ENCODE measurements at regions not wholly inside any gene's neighbourhood (a gene's known extent, or its start where the extent isn't known, plus 50 kb on each side); places are given as distances from the start of the nearest gene placed in this dataset.
A peak's percentile ranks its signal among the peaks of the same experiment; 100 is the strongest.

DNA sequence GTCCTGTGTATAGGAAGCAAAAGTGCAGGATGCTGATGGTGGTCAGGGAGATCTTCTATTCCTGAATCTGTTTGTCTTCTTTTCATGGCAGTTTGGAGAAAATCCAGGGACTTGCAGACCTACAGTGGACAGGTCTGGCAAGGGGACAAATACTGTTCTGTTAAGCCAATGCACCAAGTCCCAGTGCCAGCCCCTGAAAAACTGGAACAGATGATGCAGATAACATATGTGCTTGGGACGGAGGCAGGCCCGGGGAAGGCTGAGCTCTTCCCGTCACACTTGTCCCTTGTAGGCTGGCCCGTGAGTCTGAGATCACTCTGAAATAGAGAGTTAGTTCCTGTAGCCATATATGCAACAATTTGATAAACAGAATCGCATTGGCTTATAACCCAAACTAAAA, 265.7 kb downstream of the MTRR start:
- H3K4me1 ChIP-seq (replicated peaks): no peaks in the 10 kb centered on the region
- H3K36me3 ChIP-seq: no peaks in the 10 kb centered on the region
- no peak overlapping the region for H3K4me3 ChIP-seq
- DNase-seq (ENCODE audit: low read depth in 1 of 2, low spot score in 2 of 2): no peak
- no peaks in the 10 kb centered on the region for H3K27me3 ChIP-seq (replicated peaks)
- no peaks in the 10 kb centered on the region for H3K9me3 ChIP-seq (replicated peaks)
- H3K27ac ChIP-seq: no peak overlapping the region

DNA sequence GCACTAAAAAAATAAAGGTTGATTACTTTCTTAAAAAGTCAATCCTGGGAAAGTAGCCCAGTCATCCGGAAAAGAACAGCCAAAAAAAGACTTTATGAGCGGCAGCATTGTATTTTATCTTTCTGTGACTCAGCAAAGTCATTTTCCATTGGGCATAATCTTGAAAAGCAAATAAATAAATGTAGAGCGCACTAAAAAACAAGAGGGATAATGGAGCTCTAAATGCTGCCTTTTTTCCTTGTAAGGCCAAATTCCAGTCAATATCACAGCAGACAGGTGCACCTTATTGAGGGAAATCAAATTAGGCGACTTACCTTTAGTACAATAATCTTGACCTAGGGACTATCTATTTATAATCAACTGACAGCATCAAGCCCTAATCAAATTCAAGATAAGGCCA, 266.8 kb downstream of the MTRR start:
- Histone ChIP-seq H3K9me3 (replicated peaks) (no peaks in the 10 kb centered on the region), H3K4me3 (no peak overlapping the region), H3K27me3 (replicated peaks) (no peaks in the 10 kb centered on the region), H3K36me3 (no peaks in the 10 kb centered on the region), H3K4me1 (replicated peaks) (no peaks in the 10 kb centered on the region), H3K27ac (no peak overlapping the region)
- DNase-seq (ENCODE audit: low read depth in 1 of 2, low spot score in 2 of 2): no peak

DNA sequence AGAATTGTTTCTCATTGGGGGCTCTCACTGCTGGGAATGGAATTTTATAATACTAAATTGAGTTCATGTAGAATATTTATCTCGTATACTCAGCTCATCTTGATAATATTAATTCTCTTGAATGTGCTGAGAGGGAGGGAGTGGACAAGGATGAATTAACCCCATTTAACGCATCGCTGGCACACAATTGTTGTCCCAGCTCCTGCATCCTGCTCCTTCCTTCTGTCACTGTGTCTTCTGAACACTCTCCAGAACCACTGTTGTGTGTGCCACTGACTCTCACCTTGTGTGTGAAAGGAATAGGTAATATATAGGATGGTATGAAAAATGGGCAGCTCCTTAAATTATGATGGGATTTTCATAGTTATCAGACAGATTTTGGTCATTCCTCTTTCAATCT, 267.3 kb downstream of the MTRR start:
- H3K36me3 ChIP-seq: no peaks in the 10 kb centered on the region
- no peaks in the 10 kb centered on the region for H3K4me1 ChIP-seq (replicated peaks)
- H3K9me3 ChIP-seq (replicated peaks): no peaks in the 10 kb centered on the region
- no peak overlapping the region for H3K4me3 ChIP-seq
- DNase-seq (ENCODE audit: low read depth in 1 of 2, low spot score in 2 of 2): no peak
- H3K27me3 ChIP-seq (replicated peaks): no peaks in the 10 kb centered on the region
- H3K27ac ChIP-seq: no peak overlapping the region

DNA sequence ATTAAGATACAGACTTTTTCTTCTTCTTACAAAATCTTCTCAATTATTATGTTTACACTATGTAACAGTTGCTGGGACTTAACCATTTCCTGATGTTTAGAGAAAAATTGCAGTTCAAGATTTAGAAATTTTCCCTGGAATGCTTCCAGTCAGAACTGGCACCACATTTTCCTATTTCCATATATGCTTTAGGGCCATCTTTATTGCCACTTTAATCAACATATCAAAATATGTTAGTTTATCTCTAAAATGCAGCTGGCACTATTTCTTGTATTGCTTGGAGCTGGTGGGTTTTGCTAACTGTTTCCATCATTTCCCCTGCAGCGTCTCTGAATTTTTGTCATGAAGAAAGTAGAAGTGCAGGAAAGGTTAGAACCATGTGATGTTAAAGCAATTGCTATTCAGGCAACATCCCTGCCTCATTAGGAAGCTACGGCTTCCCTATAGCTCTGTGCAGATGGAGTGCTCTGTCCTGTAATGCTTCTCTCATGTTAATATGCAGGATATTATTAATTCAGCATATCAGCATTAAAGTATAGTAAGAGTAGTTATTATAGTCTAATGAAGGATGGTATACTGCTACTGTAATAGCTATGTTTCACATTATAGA, 269.1 kb downstream of the MTRR start:
- Histone ChIP-seq H3K36me3 (no peaks in the 10 kb centered on the region), H3K9me3 (replicated peaks) (no peaks in the 10 kb centered on the region), H3K27me3 (replicated peaks) (no peaks in the 10 kb centered on the region), H3K4me1 (replicated peaks) (no peaks in the 10 kb centered on the region), H3K4me3 (no peak overlapping the region), H3K27ac (no peak overlapping the region)
- DNase-seq (ENCODE audit: low read depth in 1 of 2, low spot score in 2 of 2): no peak

DNA sequence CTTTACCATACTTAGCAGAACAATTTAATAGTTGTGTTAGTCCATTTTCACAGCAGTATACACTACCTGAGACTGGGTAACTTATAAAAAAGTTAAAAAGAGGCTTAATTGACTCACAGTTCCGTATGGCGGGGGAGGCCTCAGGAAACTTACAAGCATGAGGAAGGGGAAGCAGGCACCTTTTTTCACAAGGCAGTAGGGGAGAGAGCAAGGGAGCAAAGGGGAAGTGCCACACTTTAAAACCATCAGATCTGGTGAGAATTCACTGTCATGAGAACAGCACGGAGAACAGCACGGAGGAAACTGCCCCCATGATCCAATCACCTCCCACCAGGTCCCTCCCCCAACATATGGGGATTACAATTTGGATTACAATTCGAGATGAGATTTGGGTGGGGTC, 269.9 kb downstream of the MTRR start:
- no peaks in the 10 kb centered on the region for H3K27me3 ChIP-seq (replicated peaks)
- no peaks in the 10 kb centered on the region for H3K36me3 ChIP-seq
- H3K4me3 ChIP-seq: no peak overlapping the region
- DNase-seq (ENCODE audit: low read depth in 1 of 2, low spot score in 2 of 2): no peak
- H3K4me1 ChIP-seq (replicated peaks): no peaks in the 10 kb centered on the region
- no peaks in the 10 kb centered on the region for H3K9me3 ChIP-seq (replicated peaks)
- no peak overlapping the region for H3K27ac ChIP-seq

DNA sequence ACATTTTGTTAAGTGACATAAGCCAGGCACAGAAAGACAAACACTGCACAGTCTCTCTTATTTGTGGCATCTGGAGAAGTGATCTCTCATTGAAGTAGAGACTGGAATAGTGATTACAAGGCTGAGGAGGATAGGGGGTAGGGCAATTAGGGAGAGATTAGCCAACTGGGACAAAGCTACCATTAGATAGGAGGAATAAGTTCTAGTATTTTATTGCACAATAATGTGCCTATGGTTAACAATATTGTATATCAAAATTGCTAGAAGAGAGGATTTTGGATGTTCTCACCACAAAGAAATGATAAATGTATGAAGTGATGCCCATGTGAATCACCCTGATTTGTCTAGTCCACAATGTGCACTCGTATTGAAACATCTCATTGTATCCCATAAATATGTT, 281.8 kb downstream of the MTRR start:
- DNase-seq (ENCODE audit: low read depth in 1 of 2, low spot score in 2 of 2): no peak
- Histone ChIP-seq H3K27me3 (replicated peaks) (no peaks in the 10 kb centered on the region), H3K4me3 (no peak overlapping the region), H3K36me3 (no peaks in the 10 kb centered on the region), H3K4me1 (replicated peaks) (no peaks in the 10 kb centered on the region), H3K27ac (no peak overlapping the region), H3K9me3 (replicated peaks) (no peaks in the 10 kb centered on the region)

DNA sequence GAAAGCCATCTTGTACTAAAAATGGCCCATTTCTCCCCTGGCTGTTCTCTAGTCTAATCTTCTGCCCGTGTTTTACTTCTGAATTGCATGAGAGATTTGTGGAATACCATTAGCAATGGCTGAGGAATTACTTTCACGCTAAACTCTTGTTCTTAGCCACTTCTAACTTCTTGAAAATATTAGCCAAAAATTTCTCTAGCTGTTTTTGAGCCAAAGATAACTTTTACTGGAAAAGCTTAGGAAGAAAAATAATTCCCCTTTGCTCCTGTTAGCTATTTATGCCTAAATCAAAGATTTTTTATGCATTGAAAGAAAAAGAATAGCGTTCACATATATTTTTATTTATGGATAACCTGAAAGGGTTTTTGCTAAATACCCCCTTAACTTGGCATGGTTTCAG, 287.8 kb downstream of the MTRR start:
- H3K27me3 ChIP-seq (replicated peaks): no peaks in the 10 kb centered on the region
- H3K4me1 ChIP-seq (replicated peaks): no peaks in the 10 kb centered on the region
- DNase-seq (ENCODE audit: low read depth in 1 of 2, low spot score in 2 of 2): no peak
- H3K36me3 ChIP-seq: no peaks in the 10 kb centered on the region
- no peak overlapping the region for H3K4me3 ChIP-seq
- H3K27ac ChIP-seq: no peak overlapping the region
- no peaks in the 10 kb centered on the region for H3K9me3 ChIP-seq (replicated peaks)

DNA sequence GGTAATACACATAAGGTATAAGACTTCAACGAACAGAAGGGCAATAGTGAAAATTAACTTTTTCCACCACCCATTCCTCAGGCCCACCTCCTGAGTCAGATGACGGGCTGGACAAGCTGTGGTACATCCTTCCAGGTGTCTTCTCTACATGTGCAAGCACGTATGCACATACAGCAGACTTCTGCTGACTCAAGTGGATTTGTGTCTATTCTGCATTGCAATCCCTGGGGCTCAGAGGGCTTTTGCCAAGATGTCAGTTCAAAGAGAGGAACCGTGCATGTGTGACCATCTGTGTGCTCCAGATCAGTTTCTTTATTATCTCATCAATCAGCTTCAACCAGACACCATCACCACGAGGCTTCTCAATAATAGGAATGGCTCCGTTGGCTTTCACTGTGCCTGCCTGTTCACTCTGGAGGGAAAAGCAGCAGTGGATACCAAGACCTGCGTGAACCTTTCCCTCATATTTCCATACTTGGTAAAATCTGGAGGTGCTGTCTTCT, 288.4 kb downstream of the MTRR start:
- no peaks in the 10 kb centered on the region for H3K9me3 ChIP-seq (replicated peaks)
- no peak for DNase-seq (ENCODE audit: low read depth in 1 of 2, low spot score in 2 of 2)
- H3K4me1 ChIP-seq (replicated peaks): no peaks in the 10 kb centered on the region
- no peaks in the 10 kb centered on the region for H3K27me3 ChIP-seq (replicated peaks)
- no peak overlapping the region for H3K27ac ChIP-seq
- H3K4me3 ChIP-seq: no peak overlapping the region
- H3K36me3 ChIP-seq: no peaks in the 10 kb centered on the region

DNA sequence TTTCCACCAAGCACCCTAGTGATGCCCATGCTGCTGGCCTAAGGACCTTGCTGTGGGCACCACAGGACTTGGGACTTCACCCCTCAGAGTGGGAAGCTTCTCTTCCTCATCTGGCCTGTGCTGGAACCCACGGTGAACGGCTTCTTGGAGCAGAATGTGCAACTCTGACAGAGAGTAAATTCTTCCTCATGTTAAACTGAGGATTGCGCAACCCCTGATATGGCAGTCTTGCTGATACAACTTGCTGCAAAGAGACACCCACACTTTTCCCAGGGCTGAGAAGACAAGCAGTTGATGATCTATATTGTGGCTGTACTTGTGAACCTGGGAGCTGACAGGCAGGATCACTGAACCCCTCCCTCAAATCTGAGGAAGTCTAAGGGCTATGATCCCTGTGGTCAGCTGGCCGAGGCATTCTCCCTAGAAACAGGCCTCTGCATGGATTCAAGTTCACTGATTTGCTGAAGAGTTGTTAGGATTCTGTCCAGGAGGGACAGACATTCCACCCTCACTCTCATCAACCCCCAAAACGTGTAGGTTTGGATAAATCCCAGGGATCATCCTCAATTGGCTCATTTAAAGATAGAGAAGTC, 307.2 kb downstream of the MTRR start:
- Histone ChIP-seq H3K4me1 (replicated peaks) (no peaks in the 10 kb centered on the region), H3K4me3 (no peak overlapping the region), H3K9me3 (replicated peaks) (0 out of 2 replicates have a peak, but pooled peaks cover 3% of the 10 kb centered on the region), H3K27me3 (replicated peaks) (no peaks in the 10 kb centered on the region), H3K27ac (no peak overlapping the region), H3K36me3 (no peaks in the 10 kb centered on the region)
- no peak for DNase-seq (ENCODE audit: low read depth in 1 of 2, low spot score in 2 of 2)

DNA sequence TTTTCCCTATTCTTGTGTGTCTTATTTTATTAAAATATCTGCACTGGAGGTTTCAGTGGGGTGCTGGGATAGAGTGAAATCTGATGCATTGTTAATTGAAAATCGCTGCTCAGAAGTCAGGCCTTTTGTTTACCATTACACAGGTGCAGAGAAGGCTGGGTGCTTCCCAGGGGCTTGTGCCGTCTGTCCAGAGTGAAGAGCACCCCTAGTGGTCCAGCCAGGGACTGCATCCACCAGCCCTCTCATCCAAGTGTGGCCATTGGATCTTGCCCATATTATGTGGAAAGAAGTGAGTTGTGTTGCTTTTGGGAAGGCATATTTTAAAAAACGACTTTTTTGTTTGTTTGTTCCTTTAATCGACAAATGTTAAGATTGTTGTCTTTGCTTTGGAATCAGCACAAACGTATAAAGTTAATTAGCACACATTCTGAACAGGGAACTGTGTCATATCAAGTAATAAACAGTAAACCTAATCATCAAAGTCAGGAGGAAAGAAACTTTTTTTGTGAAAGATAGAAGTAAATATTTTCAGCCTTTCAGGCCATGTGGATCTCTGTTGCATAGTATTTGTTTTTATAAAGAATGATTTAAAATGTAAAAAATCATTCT, 315.6 kb downstream of the MTRR start:
- Histone ChIP-seq H3K36me3 (no peaks in the 10 kb centered on the region), H3K4me3 (no peak overlapping the region), H3K27ac (no peak overlapping the region), H3K9me3 (replicated peaks) (no peaks in the 10 kb centered on the region), H3K4me1 (replicated peaks) (no peaks in the 10 kb centered on the region), H3K27me3 (replicated peaks) (no peaks in the 10 kb centered on the region)
- peak; percentile 36 to 58 for DNase-seq (ENCODE audit: low read depth in 1 of 2, low spot score in 2 of 2)

DNA sequence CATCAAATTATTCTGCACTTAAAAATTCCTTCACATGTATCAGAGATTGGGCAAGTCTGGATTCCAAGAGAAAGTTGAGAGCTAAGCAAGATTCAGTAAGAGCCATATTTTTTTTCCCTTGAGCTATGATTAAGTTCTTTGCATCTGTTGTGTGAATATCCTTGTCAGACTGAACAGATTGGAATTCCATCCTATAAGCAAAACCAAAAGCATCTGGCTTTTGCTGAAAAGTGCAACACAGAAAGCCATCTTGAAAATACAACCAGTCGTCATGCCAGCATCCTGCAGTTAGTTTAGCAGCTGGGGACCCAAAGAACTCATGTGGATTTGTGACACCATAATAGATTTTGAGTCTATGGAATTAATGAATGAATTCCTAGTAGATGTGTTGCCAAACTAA, 316.9 kb downstream of the MTRR start:
- Histone ChIP-seq H3K36me3 (no peaks in the 10 kb centered on the region), H3K4me1 (replicated peaks) (no peaks in the 10 kb centered on the region), H3K27me3 (replicated peaks) (no peaks in the 10 kb centered on the region), H3K27ac (no peak overlapping the region), H3K4me3 (no peak overlapping the region), H3K9me3 (replicated peaks) (no peaks in the 10 kb centered on the region)
- no peak for DNase-seq (ENCODE audit: low read depth in 1 of 2, low spot score in 2 of 2)

DNA sequence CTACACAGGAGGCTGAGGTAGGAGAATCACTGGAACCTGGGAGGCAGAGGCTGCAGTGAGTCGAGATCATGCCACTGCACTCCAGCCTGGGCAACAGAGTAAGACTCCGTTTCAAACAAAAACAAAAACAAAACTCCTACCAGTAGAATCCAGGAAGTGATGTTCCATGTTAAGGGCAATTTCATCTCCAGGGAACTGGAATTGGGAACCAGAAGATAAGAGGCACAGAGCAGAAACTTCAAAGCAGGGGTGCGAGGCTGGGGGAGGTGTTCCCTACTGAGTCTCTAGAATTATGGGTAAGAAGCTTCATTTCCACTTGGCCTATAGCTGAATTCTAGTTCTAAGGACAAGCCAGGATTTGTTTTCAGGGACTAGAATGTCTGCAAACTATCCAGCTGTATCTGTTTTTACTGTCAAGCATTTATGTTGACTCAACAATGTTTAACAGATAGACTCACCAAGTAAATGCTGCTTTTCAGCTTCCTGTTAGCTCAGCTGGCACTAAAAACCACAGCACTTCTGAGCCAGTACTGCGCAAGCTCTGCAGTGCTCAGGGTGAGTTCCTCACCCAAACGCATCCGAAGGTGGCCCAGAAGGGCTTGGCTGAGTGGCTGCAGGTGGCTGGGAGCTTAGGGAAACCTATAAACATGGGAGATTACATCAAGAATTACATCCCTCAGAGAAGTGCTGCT, 320.1 kb downstream of the MTRR start:
- H3K9me3 ChIP-seq (replicated peaks): no peaks in the 10 kb centered on the region
- H3K27me3 ChIP-seq (replicated peaks): no peaks in the 10 kb centered on the region
- H3K4me1 ChIP-seq (replicated peaks): no peaks in the 10 kb centered on the region
- H3K27ac ChIP-seq: no peak overlapping the region
- H3K36me3 ChIP-seq: no peaks in the 10 kb centered on the region
- no peak overlapping the region for H3K4me3 ChIP-seq
- no peak for DNase-seq (ENCODE audit: low read depth in 1 of 2, low spot score in 2 of 2)

DNA sequence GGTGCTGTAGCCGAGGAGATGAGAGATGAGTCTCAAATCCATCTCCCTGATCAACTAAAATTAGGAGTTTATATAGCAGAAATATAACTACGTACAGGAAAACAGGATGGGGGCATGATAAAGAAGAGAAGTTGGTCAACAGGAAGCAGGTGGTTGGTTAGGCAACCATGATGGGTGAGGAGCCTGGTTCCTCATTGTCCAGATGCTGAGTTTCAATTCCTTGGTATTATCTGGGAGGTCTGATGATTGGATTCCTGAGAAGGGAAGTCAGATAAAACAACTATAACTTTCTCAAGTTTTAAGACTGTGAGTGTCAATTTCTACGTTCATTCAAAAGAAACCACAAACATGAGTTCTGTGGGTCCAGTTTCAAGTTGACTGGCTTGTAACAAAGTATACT, 323.9 kb downstream of the MTRR start:
- H3K4me1 ChIP-seq (replicated peaks): no peaks in the 10 kb centered on the region
- no peaks in the 10 kb centered on the region for H3K36me3 ChIP-seq
- no peak overlapping the region for H3K27ac ChIP-seq
- DNase-seq (ENCODE audit: low read depth in 1 of 2, low spot score in 2 of 2): no peak
- no peaks in the 10 kb centered on the region for H3K27me3 ChIP-seq (replicated peaks)
- H3K9me3 ChIP-seq (replicated peaks): no peaks in the 10 kb centered on the region
- no peak overlapping the region for H3K4me3 ChIP-seq

DNA sequence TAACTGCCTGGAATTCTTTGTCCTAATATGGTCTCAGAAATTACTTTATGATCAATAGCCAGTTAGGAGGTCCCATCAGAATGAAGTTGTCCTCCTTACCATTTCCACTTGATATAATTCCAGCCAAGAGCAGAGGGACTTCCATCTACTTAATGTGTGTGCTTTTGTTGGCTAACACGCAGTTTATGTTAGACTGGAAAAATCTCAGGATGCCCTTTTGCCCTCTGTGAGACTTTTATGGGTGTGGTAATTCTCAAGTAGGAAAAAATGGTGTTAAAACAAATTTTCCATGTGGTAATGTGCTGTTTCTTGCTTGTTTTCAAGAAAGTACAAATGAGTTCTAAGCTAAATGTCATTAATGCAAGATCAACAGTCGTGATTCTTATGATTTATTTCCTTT, 327.1 kb downstream of the MTRR start:
- Histone ChIP-seq H3K27ac (no peak overlapping the region), H3K9me3 (replicated peaks) (no peaks in the 10 kb centered on the region), H3K4me3 (no peak overlapping the region), H3K4me1 (replicated peaks) (no peaks in the 10 kb centered on the region), H3K27me3 (replicated peaks) (no peaks in the 10 kb centered on the region), H3K36me3 (no peaks in the 10 kb centered on the region)
- no peak for DNase-seq (ENCODE audit: low read depth in 1 of 2, low spot score in 2 of 2)
